ENCODE measurements at regions not wholly inside any gene's neighbourhood (a gene's known extent, or its start where the extent isn't known, plus 50 kb on each side); places are given as distances from the start of the nearest gene placed in this dataset.

DNA sequence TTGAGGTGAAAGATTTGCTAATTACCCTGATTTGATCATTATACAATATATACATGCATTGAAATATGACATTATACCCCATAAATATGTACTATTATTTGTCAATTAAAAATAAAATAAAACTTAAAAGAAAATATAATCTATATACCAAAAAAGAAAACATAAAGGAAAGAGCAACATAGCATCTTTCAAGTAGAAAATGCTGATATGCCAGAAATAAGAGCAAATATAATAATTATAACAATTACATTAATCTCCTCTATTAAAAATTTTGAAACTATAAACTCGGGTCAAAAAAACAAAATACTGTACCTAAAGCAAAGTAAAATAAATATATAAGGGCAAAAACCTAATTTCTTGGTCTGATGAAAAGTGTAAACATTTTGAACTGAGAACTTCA, 209.3 kb upstream of the PDE1C start:
- Histone ChIP-seq H3K27ac (no peak overlapping the region), H3K9me3 (no peaks in the 10 kb centered on the region), H3K4me1 (no peaks in the 10 kb centered on the region), H3K36me3 (no peaks in the 10 kb centered on the region), H3K27me3 (peaks cover 0 to 3% of the 10 kb centered on the region in 2 donors), H3K4me3 (no peak overlapping the region)
- TF ChIP-seq POLR2A (IDR thresholded peaks at IDR 0.05): no peak
- TF ChIP-seq, protein P1, sequence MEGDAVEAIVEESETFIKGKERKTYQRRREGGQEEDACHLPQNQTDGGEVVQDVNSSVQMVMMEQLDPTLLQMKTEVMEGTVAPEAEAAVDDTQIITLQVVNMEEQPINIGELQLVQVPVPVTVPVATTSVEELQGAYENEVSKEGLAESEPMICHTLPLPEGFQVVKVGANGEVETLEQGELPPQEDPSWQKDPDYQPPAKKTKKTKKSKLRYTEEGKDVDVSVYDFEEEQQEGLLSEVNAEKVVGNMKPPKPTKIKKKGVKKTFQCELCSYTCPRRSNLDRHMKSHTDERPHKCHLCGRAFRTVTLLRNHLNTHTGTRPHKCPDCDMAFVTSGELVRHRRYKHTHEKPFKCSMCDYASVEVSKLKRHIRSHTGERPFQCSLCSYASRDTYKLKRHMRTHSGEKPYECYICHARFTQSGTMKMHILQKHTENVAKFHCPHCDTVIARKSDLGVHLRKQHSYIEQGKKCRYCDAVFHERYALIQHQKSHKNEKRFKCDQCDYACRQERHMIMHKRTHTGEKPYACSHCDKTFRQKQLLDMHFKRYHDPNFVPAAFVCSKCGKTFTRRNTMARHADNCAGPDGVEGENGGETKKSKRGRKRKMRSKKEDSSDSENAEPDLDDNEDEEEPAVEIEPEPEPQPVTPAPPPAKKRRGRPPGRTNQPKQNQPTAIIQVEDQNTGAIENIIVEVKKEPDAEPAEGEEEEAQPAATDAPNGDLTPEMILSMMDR (IDR thresholded peaks at IDR 0.05): no peak
- intact Hi-C loops (cut with DNase I; ENCODE audit: low total_unique reads): no loop called here
- no peak for DNase-seq

DNA sequence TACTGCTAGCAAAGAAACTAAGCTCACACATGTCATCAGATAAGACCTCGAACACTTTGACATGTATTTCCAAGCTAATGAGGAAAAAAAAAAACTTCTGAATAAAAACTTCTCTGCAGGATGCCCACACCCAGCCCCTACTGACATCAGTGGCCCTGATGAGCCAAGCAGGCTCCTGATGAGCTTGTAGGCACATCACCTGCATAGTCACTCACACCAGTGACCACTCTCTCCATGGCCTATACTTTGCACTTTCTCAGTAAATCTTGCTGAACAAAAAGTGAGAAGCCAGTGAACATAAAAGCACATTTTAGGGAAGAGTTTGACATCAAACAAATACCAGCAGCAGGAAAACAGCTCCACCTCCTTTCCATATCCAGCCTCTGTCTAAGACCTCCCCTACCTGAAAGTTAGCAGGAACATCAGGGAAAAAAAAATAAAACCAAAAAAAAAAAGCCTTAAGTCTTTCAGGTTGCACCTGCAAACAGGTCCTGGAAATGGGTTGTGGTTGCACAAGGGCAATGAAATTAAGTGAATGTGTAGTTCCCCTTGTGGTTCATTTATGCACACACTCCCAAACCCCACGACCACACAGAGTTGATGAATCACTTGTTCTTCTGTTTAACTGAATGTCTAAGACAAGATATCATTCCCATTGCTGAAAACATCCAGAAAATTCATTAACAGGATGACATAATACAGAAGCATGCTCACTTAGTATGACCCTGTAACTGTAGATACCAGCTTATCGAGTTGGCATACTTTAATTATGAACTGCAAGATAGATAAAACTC, 205.2 kb upstream of the PDE1C start:
- no peaks in the 10 kb centered on the region for H3K36me3 ChIP-seq
- H3K27ac ChIP-seq: no peak overlapping the region
- H3K27me3 ChIP-seq: peaks cover 0 to 3% of the 10 kb centered on the region in 2 donors
- no peaks in the 10 kb centered on the region for H3K9me3 ChIP-seq
- H3K4me3 ChIP-seq: no peak overlapping the region
- intact Hi-C loops (cut with DNase I; ENCODE audit: low total_unique reads): no loop called here
- no peaks in the 10 kb centered on the region for H3K4me1 ChIP-seq
- no peak for TF ChIP-seq POLR2A (IDR thresholded peaks at IDR 0.05)
- TF ChIP-seq, protein P1 (IDR thresholded peaks at IDR 0.05): no peak
- no peak for DNase-seq

DNA sequence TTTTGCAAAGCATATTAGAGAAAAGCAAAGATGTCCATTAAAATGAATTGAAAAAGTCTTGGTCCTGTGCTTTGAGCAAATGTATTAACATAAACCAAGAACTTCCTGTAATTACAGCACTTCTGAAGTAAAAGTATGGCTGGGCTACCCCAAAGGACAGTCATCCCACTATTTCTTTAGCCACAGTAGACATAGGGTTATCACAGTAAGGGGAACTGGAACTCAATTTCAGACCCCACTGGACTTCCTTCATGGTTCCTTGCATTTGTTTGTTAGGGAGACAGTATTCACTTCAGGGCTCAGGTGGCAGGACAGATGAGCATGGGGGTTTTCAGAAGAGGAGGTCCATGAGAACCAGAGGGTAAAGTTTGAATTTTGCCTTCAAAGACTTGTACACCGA, 203.1 kb upstream of the PDE1C start:
- Histone ChIP-seq H3K27ac (no peak overlapping the region), H3K36me3 (no peaks in the 10 kb centered on the region), H3K9me3 (no peaks in the 10 kb centered on the region), H3K4me1 (no peaks in the 10 kb centered on the region), H3K4me3 (no peak overlapping the region), H3K27me3 (no peaks in the 10 kb centered on the region)
- TF ChIP-seq, protein P1 (IDR thresholded peaks at IDR 0.05): no peak
- no peak for TF ChIP-seq POLR2A (IDR thresholded peaks at IDR 0.05)
- no peak for DNase-seq
- intact Hi-C loops (cut with DNase I; ENCODE audit: low total_unique reads): no loop called here

DNA sequence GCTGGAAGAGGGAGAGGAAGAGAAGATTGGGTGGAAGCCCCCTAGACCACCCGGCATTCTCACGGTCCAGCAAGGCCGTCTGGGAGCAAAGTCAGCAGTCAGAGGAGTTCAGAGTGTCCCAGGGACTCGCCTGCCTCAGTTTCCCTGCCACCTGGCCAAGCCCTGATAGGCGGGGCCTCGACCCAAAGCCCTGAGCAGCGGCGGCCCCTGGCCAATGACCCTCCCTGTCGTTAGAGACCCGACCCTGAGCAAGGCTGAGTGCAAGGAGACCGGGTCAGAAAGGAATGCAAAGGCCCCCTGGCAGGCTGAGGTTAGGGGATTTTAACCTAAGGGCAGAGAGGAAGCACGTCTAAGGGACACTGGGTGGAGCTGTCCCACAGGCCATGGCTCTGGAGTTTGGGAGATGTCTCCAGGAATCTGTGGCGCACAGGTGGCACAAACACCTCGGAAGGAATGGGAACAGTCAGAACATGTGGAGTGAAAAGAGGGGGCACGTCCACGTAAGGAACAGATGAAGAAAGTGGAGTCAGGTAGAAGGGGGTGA, 196.8 kb upstream of the PDE1C start:
- Histone ChIP-seq H3K4me1 (no peaks in the 10 kb centered on the region), H3K27me3 (no peaks in the 10 kb centered on the region), H3K9me3 (no peaks in the 10 kb centered on the region), H3K4me3 (no peak overlapping the region), H3K27ac (no peak overlapping the region), H3K36me3 (no peaks in the 10 kb centered on the region)
- TF ChIP-seq, protein P1 (IDR thresholded peaks at IDR 0.05): no peak
- TF ChIP-seq POLR2A (IDR thresholded peaks at IDR 0.05): no peak
- no peak for DNase-seq
- intact Hi-C loops (cut with DNase I; ENCODE audit: low total_unique reads): no loop called here

DNA sequence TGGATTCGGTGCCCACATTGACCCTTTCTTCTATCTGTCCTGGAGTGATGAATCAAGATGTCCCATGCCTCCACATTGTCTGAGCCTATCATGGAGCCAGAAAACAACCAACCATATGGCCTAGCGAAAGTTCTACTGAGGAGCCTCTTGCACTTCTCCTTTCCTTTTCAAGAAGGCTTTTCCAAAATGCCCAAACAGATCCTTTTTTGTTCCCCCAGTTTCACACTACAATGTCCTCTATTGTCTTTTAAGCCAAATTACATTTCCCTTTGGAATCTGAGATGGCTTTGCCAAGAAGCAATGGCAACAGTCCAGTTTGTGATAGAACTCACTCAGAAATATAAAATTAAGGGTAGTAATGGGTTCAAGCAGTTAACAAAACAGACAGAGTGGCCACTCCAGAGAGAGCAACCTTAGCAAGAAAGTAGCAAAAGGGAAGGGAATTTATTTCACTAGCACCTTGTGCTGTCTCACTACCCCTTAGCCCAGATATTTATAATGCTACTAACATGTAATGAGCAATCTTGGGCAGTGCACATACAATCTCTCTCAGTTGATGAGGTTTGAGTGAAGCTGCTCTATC, 194.6 kb upstream of the PDE1C start:
- intact Hi-C loops (cut with DNase I; ENCODE audit: low total_unique reads): no loop called here
- Histone ChIP-seq H3K27me3 (no peaks in the 10 kb centered on the region), H3K9me3 (no peaks in the 10 kb centered on the region), H3K4me3 (no peak overlapping the region), H3K27ac (no peak overlapping the region), H3K4me1 (no peaks in the 10 kb centered on the region), H3K36me3 (no peaks in the 10 kb centered on the region)
- DNase-seq: no peak
- no peak for TF ChIP-seq POLR2A (IDR thresholded peaks at IDR 0.05)
- TF ChIP-seq, protein P1 (IDR thresholded peaks at IDR 0.05): no peak

All from uterus (tissue), 3 donors.